GM12865 (cell line): ENCODE measurements at regions not wholly inside any gene's neighbourhood (a gene's known extent, or its start where the extent isn't known, plus 50 kb on each side); places are given as distances from the start of the nearest gene placed in this dataset.

Source experiments
- DNase-seq: peaks from one replicate; pipeline ENCODE4 v3.0.0; 2010; ENCODE audit warnings: low read depth
- H3K4me3 ChIP-seq: 2 replicates; pipeline ENCODE4 v1.5.1; 2011; ENCODE audit warnings: mild to moderate bottlenecking, low read depth, low read length, control low read depth
- TF ChIP-seq, protein P1 (sequence below): IDR thresholded peaks from 2 replicates; pipeline ENCODE4 v1.5.1; 2011; ENCODE audit warnings: low read length, control low read depth, low read depth, inconsistent platforms; ENCODE audit not compliant: insufficient read depth; ENCODE audit errors: missing control alignments

DNA sequence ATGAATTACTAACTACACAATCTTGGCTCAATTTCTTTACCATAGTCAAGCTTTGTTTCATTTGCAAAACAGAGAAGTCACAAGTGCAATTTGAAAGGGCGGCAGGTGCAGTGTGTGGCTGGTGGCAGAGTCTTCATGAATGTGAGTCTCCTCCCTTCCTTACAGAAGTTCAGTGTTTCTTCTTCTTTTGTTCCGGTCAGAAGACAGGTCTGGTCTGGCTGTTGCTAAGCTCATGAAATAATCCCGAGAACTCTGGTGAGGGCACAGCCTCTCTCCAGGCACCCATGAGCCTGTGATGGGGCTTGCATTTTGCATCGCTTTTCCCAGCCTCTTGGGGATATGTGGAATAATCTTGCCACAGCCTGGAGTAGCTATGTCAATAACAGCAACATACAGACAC, 824.8 kb upstream of the SALL3 start:
- TF ChIP-seq, protein P1, sequence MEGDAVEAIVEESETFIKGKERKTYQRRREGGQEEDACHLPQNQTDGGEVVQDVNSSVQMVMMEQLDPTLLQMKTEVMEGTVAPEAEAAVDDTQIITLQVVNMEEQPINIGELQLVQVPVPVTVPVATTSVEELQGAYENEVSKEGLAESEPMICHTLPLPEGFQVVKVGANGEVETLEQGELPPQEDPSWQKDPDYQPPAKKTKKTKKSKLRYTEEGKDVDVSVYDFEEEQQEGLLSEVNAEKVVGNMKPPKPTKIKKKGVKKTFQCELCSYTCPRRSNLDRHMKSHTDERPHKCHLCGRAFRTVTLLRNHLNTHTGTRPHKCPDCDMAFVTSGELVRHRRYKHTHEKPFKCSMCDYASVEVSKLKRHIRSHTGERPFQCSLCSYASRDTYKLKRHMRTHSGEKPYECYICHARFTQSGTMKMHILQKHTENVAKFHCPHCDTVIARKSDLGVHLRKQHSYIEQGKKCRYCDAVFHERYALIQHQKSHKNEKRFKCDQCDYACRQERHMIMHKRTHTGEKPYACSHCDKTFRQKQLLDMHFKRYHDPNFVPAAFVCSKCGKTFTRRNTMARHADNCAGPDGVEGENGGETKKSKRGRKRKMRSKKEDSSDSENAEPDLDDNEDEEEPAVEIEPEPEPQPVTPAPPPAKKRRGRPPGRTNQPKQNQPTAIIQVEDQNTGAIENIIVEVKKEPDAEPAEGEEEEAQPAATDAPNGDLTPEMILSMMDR = no peak
- no peak overlapping the region for H3K4me3 ChIP-seq
- no peak for DNase-seq

DNA sequence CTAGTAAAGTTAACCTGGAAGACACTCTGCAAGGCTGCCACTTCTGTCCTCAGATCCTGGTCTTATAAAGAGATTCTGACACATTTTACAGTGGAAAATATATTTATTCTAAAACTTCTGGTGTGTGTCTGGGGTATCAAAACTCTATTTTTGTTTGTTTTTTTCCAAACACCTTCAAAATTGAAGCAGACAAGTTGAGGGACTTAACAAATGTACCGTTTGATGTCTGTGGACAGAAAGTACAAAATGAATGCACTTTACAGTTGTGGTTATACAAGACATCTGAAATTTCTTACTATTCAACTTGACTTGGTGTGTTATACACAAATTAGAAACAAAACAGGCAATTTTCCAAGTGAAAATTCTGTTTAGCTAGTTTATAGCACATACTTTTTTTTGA, 823.2 kb upstream of the SALL3 start:
- TF ChIP-seq, protein P1 = no peak
- DNase-seq = no peak
- H3K4me3 ChIP-seq = no peak overlapping the region

DNA sequence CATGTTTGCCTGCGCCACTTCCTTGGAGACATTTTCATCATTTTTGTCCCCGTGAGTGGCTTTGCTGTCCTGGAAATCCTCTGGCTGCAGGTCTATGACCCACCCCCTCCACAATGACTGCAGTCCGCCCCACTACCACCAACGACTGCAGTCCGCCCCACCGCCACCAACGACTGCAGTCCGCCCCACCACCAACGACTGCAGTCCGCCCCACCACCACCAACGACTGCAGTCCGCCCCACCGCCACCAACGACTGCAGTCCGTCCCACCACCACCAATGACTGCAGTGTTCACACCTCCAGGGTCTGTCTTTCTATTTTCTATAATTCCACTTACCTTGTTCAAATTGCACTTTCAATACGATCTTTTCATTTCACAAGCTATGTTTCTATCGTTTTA, 820.7 kb upstream of the SALL3 start:
- TF ChIP-seq, protein P1 = no peak
- H3K4me3 ChIP-seq = no peak overlapping the region
- no peak for DNase-seq

DNA sequence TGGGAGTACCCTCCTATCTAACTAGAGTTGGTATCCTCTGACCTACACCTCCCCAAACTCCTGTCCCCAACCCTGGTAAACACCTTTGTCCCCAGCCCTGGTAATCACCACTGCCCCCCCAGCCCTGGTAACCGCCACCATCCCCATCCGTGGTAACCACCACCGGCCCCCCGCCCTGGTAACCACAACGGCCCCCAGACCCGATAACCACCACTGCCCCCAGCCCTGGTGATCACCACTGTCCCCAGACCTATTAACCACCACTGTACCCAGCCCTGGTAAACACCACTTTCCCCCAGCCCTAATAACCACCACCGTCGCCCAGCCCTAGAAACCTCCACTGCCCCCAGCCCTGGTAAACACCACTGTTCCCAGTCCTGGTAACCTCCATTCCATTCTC, 820.2 kb upstream of the SALL3 start:
- H3K4me3 ChIP-seq = no peak overlapping the region
- DNase-seq = no peak
- TF ChIP-seq, protein P1 = no peak

DNA sequence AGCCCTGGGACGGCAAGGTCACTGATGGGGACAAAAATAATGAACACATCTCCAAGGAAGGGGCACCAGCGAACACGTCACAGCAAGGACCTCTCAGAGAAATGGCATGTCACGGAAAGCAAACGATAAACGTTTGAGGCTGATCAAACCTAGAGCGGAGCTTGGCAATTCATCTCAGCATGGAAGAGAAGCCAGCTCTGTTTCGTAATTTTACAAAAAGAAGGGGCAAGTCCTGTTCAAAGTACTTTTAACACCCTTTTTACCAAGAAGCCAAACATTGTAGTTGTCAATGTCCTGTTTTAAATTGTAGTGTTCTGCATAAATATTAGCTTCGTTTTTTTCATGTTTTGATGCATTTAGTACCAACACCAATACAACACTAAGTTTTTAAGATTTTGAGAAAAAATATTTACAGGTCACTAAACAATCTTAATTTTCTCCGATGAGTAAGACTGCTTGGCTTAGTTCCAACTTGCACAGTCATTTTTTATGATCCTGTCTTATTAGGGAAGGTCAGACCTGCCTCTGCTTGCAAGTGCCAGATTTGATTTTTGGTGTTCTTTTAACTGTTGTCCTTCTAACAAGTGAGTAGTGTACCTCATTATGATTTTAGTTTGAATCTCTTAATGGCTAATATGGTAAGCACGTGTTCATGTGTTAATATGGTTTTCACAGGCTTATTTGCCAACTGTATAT, 818.5 kb upstream of the SALL3 start:
- TF ChIP-seq, protein P1 = no peak
- no peak overlapping the region for H3K4me3 ChIP-seq
- DNase-seq = no peak

DNA sequence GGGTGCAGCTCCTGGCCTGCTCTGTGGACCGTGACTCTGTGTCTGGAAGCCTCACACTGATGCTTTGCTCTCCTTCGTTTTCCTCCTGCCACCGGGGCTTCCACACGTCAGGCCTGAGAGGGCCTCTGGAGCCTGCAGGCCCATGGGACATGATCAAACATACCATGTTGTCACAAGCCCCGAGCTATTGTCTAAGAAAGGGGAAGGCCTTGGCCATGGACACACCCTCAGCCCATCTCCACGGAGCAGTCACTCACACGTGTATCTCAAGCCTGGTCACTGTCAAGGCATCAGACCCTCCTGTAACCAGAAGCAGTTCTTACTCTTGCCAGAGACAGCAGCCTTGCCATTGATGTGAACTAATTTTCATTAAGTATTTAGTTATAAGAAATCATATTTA, 814.1 kb upstream of the SALL3 start:
- no peak overlapping the region for H3K4me3 ChIP-seq
- no peak for DNase-seq
- TF ChIP-seq, protein P1 = no peak

DNA sequence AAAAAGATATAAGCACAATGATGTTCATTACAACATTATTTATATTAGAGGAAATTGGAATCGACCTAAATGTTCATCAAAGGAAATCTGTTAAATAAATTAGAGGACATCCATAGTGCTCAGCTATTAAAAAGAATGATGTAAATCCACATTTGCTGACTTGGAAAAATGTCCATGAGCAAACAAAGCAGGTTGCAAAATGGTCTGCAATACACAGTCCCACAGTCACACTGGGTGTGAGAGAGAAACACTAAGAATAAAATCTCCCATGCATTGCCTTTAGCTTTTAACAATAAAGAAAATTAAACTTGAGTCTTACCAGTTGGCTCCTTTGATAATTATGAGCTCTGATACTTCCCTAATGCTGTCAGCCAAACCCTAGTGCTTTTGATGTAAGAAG, 811.1 kb upstream of the SALL3 start:
- no peak overlapping the region for H3K4me3 ChIP-seq
- TF ChIP-seq, protein P1 = no peak
- DNase-seq = no peak
